GM12874 (cell line): ENCODE measurements at regions not wholly inside any gene's neighbourhood (a gene's known extent, or its start where the extent isn't known, plus 50 kb on each side); places are given as distances from the start of the nearest gene placed in this dataset.

Experiments
- CTCF ChIP-seq: IDR thresholded peaks from 2 replicates; pipeline ENCODE4 v1.5.1; 2011; ENCODE audit warnings: low read depth, mild to moderate bottlenecking, control low read depth, low read length, moderate library complexity; ENCODE audit not compliant: insufficient read depth

- TF ChIP-seq CTCF: no peak
Observed at GRCh38 chr7:46545790-46546189, 624.7 kb upstream of the IGFBP3 start.

- no peak for TF ChIP-seq CTCF
Observed at GRCh38 chr7:46544396-46545008, 623.4 kb upstream of the IGFBP3 start.

GRCh38 chr7:46542076-46542475, 621.0 kb upstream of the IGFBP3 start:
- no peak for TF ChIP-seq CTCF

- no peak for TF ChIP-seq CTCF
Observed at GRCh38 chr7:46539892-46540483, 618.9 kb upstream of the IGFBP3 start.

- TF ChIP-seq CTCF: no peak
Observed at GRCh38 chr7:46537191-46537905, 616.3 kb upstream of the IGFBP3 start.

GRCh38 chr7:46534664-46535588, 613.9 kb upstream of the IGFBP3 start:
- no peak for TF ChIP-seq CTCF

- no peak for TF ChIP-seq CTCF
Observed at GRCh38 chr7:46533946-46534345, 612.9 kb upstream of the IGFBP3 start.
